ENCODE measurements at regions not wholly inside any gene's neighbourhood (a gene's known extent, or its start where the extent isn't known, plus 50 kb on each side); places are given as distances from the start of the nearest gene placed in this dataset.

- TF ChIP-seq FOXP2 (optimal IDR thresholded peaks at IDR 0.05; ENCODE audit: borderline replicate concordance, extremely low read depth, extremely low read length, insufficient read depth) (no peak), POLR2AphosphoS5 (IDR thresholded peaks at IDR 0.05; ENCODE audit: low read depth, low read length) (no peak), SIN3A (IDR thresholded peaks at IDR 0.05; ENCODE audit: borderline replicate concordance, insufficient read depth, low read length) (no peak), TAF1 (IDR thresholded peaks at IDR 0.05; ENCODE audit: borderline replicate concordance, insufficient read depth, low read length) (no peak), REST (IDR thresholded peaks at IDR 0.05; ENCODE audit: insufficient read depth in 1 of 2, low read depth in 2 of 2, low read length in 2 of 2) (no peak)
These were observed 275.5 kb upstream of the SLC35B3 start for GRCh38 chr6:8710668-8711431.

GRCh38 chr6:8707956-8708772 lies 272.8 kb upstream of the SLC35B3 start:
- TF ChIP-seq SIN3A (IDR thresholded peaks at IDR 0.05; ENCODE audit: borderline replicate concordance, insufficient read depth, low read length) (no peak), POLR2AphosphoS5 (IDR thresholded peaks at IDR 0.05; ENCODE audit: low read depth, low read length) (no peak)

GRCh38 chr6:8707369-8707768 lies 272.0 kb upstream of the SLC35B3 start:
- TF ChIP-seq SIN3A (IDR thresholded peaks at IDR 0.05; ENCODE audit: borderline replicate concordance, insufficient read depth, low read length), result no peak
- no peak for TF ChIP-seq POLR2AphosphoS5 (IDR thresholded peaks at IDR 0.05; ENCODE audit: low read depth, low read length)
- no peak for TF ChIP-seq REST (IDR thresholded peaks at IDR 0.05; ENCODE audit: insufficient read depth in 1 of 2, low read depth in 2 of 2, low read length in 2 of 2)
- TF ChIP-seq TAF1 (IDR thresholded peaks at IDR 0.05; ENCODE audit: borderline replicate concordance, insufficient read depth, low read length), result no peak
- no peak for TF ChIP-seq FOXP2 (optimal IDR thresholded peaks at IDR 0.05; ENCODE audit: borderline replicate concordance, extremely low read depth, extremely low read length, insufficient read depth)

- TF ChIP-seq TAF1 (IDR thresholded peaks at IDR 0.05; ENCODE audit: borderline replicate concordance, insufficient read depth, low read length) (no peak), REST (IDR thresholded peaks at IDR 0.05; ENCODE audit: insufficient read depth in 1 of 2, low read depth in 2 of 2, low read length in 2 of 2) (no peak), SIN3A (IDR thresholded peaks at IDR 0.05; ENCODE audit: borderline replicate concordance, insufficient read depth, low read length) (no peak), FOXP2 (optimal IDR thresholded peaks at IDR 0.05; ENCODE audit: borderline replicate concordance, extremely low read depth, extremely low read length, insufficient read depth) (no peak), POLR2AphosphoS5 (IDR thresholded peaks at IDR 0.05; ENCODE audit: low read depth, low read length) (no peak)
These were observed 270.2 kb upstream of the SLC35B3 start for GRCh38 chr6:8705435-8706020.

- TF ChIP-seq SIN3A (IDR thresholded peaks at IDR 0.05; ENCODE audit: borderline replicate concordance, insufficient read depth, low read length) (no peak), POLR2AphosphoS5 (IDR thresholded peaks at IDR 0.05; ENCODE audit: low read depth, low read length) (no peak), TAF1 (IDR thresholded peaks at IDR 0.05; ENCODE audit: borderline replicate concordance, insufficient read depth, low read length) (no peak)
These were observed 267.7 kb upstream of the SLC35B3 start for GRCh38 chr6:8703059-8703458.

Measured in PFSK-1 (cell line).